H1 (cell line): ENCODE measurements at regions not wholly inside any gene's neighbourhood (a gene's known extent, or its start where the extent isn't known, plus 50 kb on each side); places are given as distances from the start of the nearest gene placed in this dataset.

Experiments
- CTCF ChIA-PET: fragments of 300-600 bp; sonication (Branson Sonifier 250); formaldehyde crosslinking; loops from one replicate; lab custom pipeline; 2021; ENCODE audit not compliant: partially characterized antibody; lab: Charles Lee
- POLR2A ChIA-PET: fragments of 300-600 bp; sonication (Branson Sonifier 250); formaldehyde crosslinking; loops from one replicate; lab custom pipeline; 2021; ENCODE audit warnings: inconsistent platforms; ENCODE audit not compliant: partially characterized antibody; lab: Charles Lee
- DNase-seq, 2 experiments: peaks; one replicate each; pipeline versions ENCODE4 v3.0.0 to v3.0.0-alpha.2; 2010 to 2022; ENCODE audit warnings: low spot score in 2 of 2, low read depth in 1 of 2, mixed read lengths in 1 of 2
- FAIRE-seq: peaks from 2 replicates; lab custom pipeline; 2011; peaks lifted over from hg19 to GRCh38; lab: Jason Lieb, UNC
- H2AFZ ChIP-seq: 2 replicates; pipeline ENCODE4 v1.8.1; 2012; ENCODE audit warnings: low read length, inconsistent platforms
- H2AK5ac ChIP-seq: 2 replicates; pipeline ENCODE4 v1.6.1; 2013; ENCODE audit warnings: low read depth, low read length
- H2BK120ac ChIP-seq: replicated peaks from 2 replicates; pipeline ENCODE3; 2013; ENCODE audit warnings: low read depth, low read length, inconsistent platforms
- H2BK12ac ChIP-seq: 2 replicates; pipeline ENCODE4 v1.6.1; 2013; ENCODE audit warnings: low read depth, low read length
- H2BK15ac ChIP-seq: 2 replicates; pipeline ENCODE4 v1.6.1; 2013; ENCODE audit warnings: low read length
- H2BK20ac ChIP-seq: 2 replicates; pipeline ENCODE4 v1.6.1; 2013; ENCODE audit warnings: low read length
- H2BK5ac ChIP-seq: 2 replicates; pipeline ENCODE4 v1.6.1; 2013; ENCODE audit warnings: low read depth, low read length
- H3K14ac ChIP-seq: 2 replicates; pipeline ENCODE4 v1.6.1; 2013; ENCODE audit warnings: inconsistent platforms; ENCODE audit not compliant: insufficient read length
- H3K18ac ChIP-seq: 2 replicates; pipeline ENCODE4 v1.6.1; 2013; ENCODE audit warnings: low read length; ENCODE audit errors: extremely low read depth
- H3K23ac ChIP-seq: 2 replicates; pipeline ENCODE4 v1.6.1; 2013; ENCODE audit warnings: inconsistent platforms; ENCODE audit not compliant: insufficient read length
- H3K23me2 ChIP-seq: 2 replicates; pipeline ENCODE4 v1.6.1; 2013; ENCODE audit warnings: low read depth, low read length
- H3K27ac ChIP-seq: 2 replicates; pipeline ENCODE4 v1.6.1; 2011; ENCODE audit warnings: low read depth, low read length, inconsistent platforms
- H3K27me3 ChIP-seq, 4 experiments: replicated peaks in 1 of 4; 1 replicate in 1 of 4; 2 replicates in 3 of 4; pipeline versions ENCODE4 v1.6.1 to v1.8.1; 2011 to 2013; ENCODE audit warnings: low read length in 3 of 4, mild to moderate bottlenecking in 3 of 4, inconsistent platforms in 2 of 4, mixed read lengths in 2 of 4, moderate library complexity in 1 of 4; ENCODE audit not compliant: control insufficient read depth in 3 of 4, insufficient read depth in 3 of 4; ENCODE audit errors: extremely low read depth in 1 of 4
- H3K36me3 ChIP-seq, 4 experiments: 2 replicates each; pipeline versions ENCODE4 v1.6.1 to v1.8.1; 2011 to 2013; ENCODE audit warnings: mild to moderate bottlenecking in 4 of 4, low read length in 3 of 4, moderate library complexity in 2 of 4, control low read depth in 1 of 4, inconsistent platforms in 1 of 4; ENCODE audit not compliant: insufficient read depth in 4 of 4, control insufficient read depth in 2 of 4
- H3K4ac ChIP-seq: replicated peaks from 2 replicates; pipeline ENCODE3; 2013; ENCODE audit warnings: low read length, low read depth, mixed read lengths, inconsistent platforms; ENCODE audit not compliant: insufficient read length
- H3K4me1 ChIP-seq, 4 experiments: replicated peaks in 1 of 4; 1 replicate in 1 of 4; 2 replicates in 3 of 4; pipeline versions ENCODE4 v1.6.1 to v1.8.1; 2011 to 2013; ENCODE audit warnings: low read length in 3 of 4, inconsistent platforms in 2 of 4, mixed read lengths in 1 of 4; ENCODE audit not compliant: insufficient read depth in 4 of 4, control insufficient read depth in 3 of 4
- H3K4me2 ChIP-seq, 2 experiments: 2 replicates each; pipeline versions ENCODE4 v1.6.1 to v1.8.1; 2011 to 2013; ENCODE audit warnings: low read depth in 2 of 2, low read length in 2 of 2, control low read depth in 1 of 2, inconsistent platforms in 1 of 2, mild to moderate bottlenecking in 1 of 2; ENCODE audit not compliant: insufficient read depth in 1 of 2
- H3K4me3 ChIP-seq, 4 experiments: fragments of 200-600, 300-600 bp in 1 of 4; sonication (generic), shearing (Covaris generic), sonication (Bioruptor Twin) in 1 of 4; 2 replicates each; pipeline versions ENCODE4 v1.5.1 to v1.8.1; 2011 to 2016; ENCODE audit warnings: low read length in 4 of 4, low read depth in 3 of 4, control low read depth in 2 of 4, inconsistent platforms in 2 of 4, mild to moderate bottlenecking in 2 of 4, mixed read lengths in 1 of 4, moderate library complexity in 1 of 4; ENCODE audit not compliant: insufficient read depth in 2 of 4; ENCODE audit errors: extremely low read depth in 1 of 4
- H3K56ac ChIP-seq: replicated peaks from 2 replicates; pipeline ENCODE3; 2013; ENCODE audit warnings: low read depth, mild to moderate bottlenecking, mixed read lengths, low read length, inconsistent platforms; ENCODE audit not compliant: insufficient read length
- H3K79me1 ChIP-seq: 2 replicates; pipeline ENCODE4 v1.6.1; 2013; ENCODE audit warnings: low read depth, low read length, control low read depth
- H3K79me2 ChIP-seq, 2 experiments: 2 replicates each; pipeline versions ENCODE4 v1.6.1 to v1.8.1; 2012 to 2013; ENCODE audit warnings: low read length in 2 of 2, mild to moderate bottlenecking in 2 of 2, inconsistent platforms in 1 of 2; ENCODE audit not compliant: insufficient read depth in 2 of 2, control insufficient read depth in 1 of 2
- H3K9ac ChIP-seq, 4 experiments: replicated peaks in 1 of 4; 1 replicate in 1 of 4; 2 replicates in 3 of 4; pipeline versions ENCODE4 v1.6.1 to v1.8.1; 2011 to 2013; ENCODE audit warnings: low read depth in 3 of 4, low read length in 3 of 4, control low read depth in 2 of 4, mild to moderate bottlenecking in 2 of 4, moderate library complexity in 2 of 4, inconsistent platforms in 1 of 4; ENCODE audit errors: extremely low read depth in 1 of 4
- H3K9me3 ChIP-seq, 2 experiments: 2 replicates each; pipeline versions ENCODE4 v1.6.1 to v1.8.1; 2012 to 2013; ENCODE audit warnings: mild to moderate bottlenecking in 2 of 2, moderate library complexity in 2 of 2, control low read depth in 1 of 2, inconsistent platforms in 1 of 2, low read depth in 1 of 2, low read length in 1 of 2, mixed read lengths in 1 of 2; ENCODE audit not compliant: insufficient read depth in 2 of 2
- H4K20me1 ChIP-seq, 2 experiments: replicated peaks in 1 of 2; 2 replicates each; pipeline versions ENCODE3 to v1.8.1; 2011 to 2013; ENCODE audit warnings: inconsistent platforms in 2 of 2, low read length in 2 of 2, mild to moderate bottlenecking in 1 of 2; ENCODE audit not compliant: insufficient read depth in 2 of 2, control insufficient read depth in 1 of 2
- H4K5ac ChIP-seq: 2 replicates; pipeline ENCODE4 v1.6.1; 2013; ENCODE audit warnings: low read length, low read depth, mixed read lengths, inconsistent platforms; ENCODE audit not compliant: insufficient read length
- H4K8ac ChIP-seq: 2 replicates; pipeline ENCODE4 v1.8.0; 2013; ENCODE audit warnings: mild to moderate bottlenecking, moderate library complexity, low read length, inconsistent platforms; ENCODE audit not compliant: insufficient read depth; ENCODE audit errors: extremely low read depth
- H4K91ac ChIP-seq: replicated peaks from 2 replicates; pipeline ENCODE3; 2013; ENCODE audit warnings: low read length, mixed read lengths, inconsistent platforms; ENCODE audit not compliant: insufficient read length
- NANOG ChIP-seq: IDR thresholded peaks from 2 replicates; pipeline ENCODE4 v1.6.1; 2011; ENCODE audit warnings: low read length, low read depth, mild to moderate bottlenecking, inconsistent platforms; ENCODE audit not compliant: insufficient read depth, poor library complexity, severe bottlenecking
- WGBS, 2 experiments: shearing (Covaris generic) in 1 of 2; methylation state at CpG; one replicate each; pipeline versions ENCODE4 v1.1.6 to v1.1.7; 2013 to 2015; ENCODE audit warnings: low lambda C conversion rate in 2 of 2, mixed read lengths in 2 of 2, inconsistent platforms in 1 of 2, low coverage in 1 of 2, missing lambda C conversion rate in 1 of 2; ENCODE audit not compliant: insufficient replicate concordance in 2 of 2, insufficient coverage in 1 of 2, insufficient read length in 1 of 2; ENCODE audit errors: extremely low coverage in 1 of 2, missing lambda C conversion rate in 1 of 2; 5-methylcytosine and 5-hydroxymethylcytosine counted together

GRCh38 chr11:15526032-15526431 is 411.3 kb downstream of the INSC start:
- 90% methylated on average over 2 of the region's 2 CpGs; no CpG with 5 or more reads in 1 of the 2 experiments for WGBS, 2 experiments
- CTCF ChIA-PET: no interaction called here
- no peak overlapping the region for H2AFZ ChIP-seq
- H4K91ac ChIP-seq: no peak overlapping the region
- H3K4me3 ChIP-seq: no peak overlapping the region
- no peak overlapping the region for H2BK20ac ChIP-seq
- POLR2A ChIA-PET: interaction anchor here (1.0 kb wide), 1 partner anchor 54 kb away, joined by 3 read pairs; no protein-coding TSS in a partner anchor
- H2BK120ac ChIP-seq: no peak overlapping the region
- H3K27me3 ChIP-seq: no peaks in the 10 kb centered on the region
- no peaks in the 10 kb centered on the region; the same call in 1 of the 2 replicates for H3K23me2 ChIP-seq
- H2BK12ac ChIP-seq: no peak overlapping the region
- H3K56ac ChIP-seq: no peak overlapping the region
- H3K79me2 ChIP-seq: no peaks in the 10 kb centered on the region
- no peak overlapping the region for H3K14ac ChIP-seq
- FAIRE-seq (no peak), DNase-seq (no peak)
- peaks cover 12 to 17% of the 10 kb centered on the region in 2 experiments; a peak in 3 of 4 replicates for H3K9me3 ChIP-seq
- H3K23ac ChIP-seq: no peak overlapping the region
- H3K79me1 ChIP-seq: no peaks in the 10 kb centered on the region
- no peak overlapping the region for H3K9ac ChIP-seq
- no peak overlapping the region for H3K4ac ChIP-seq
- no peak overlapping the region for H2BK15ac ChIP-seq
- no peak overlapping the region for H3K27ac ChIP-seq
- no peak for TF ChIP-seq NANOG
- TF ChIP-seq, all 59 proteins: peak for 0
- H3K4me2 ChIP-seq: no peak overlapping the region
- H2BK5ac ChIP-seq: no peak overlapping the region
- H4K5ac ChIP-seq: no peak overlapping the region
- no peak overlapping the region for H3K18ac ChIP-seq
- H3K36me3 ChIP-seq: no peaks in the 10 kb centered on the region; a peak in 1 of 8 replicates
- H4K8ac ChIP-seq: no peak overlapping the region
- no peaks in the 10 kb centered on the region for H3K4me1 ChIP-seq
- H2AK5ac ChIP-seq: no peak overlapping the region
- no peaks in the 10 kb centered on the region for H4K20me1 ChIP-seq
